AG09309 (cell line): ENCODE measurements at regions not wholly inside any gene's neighbourhood (a gene's known extent, or its start where the extent isn't known, plus 50 kb on each side); places are given as distances from the start of the nearest gene placed in this dataset.

Experiments used
- DNase-seq: peaks from one replicate; pipeline ENCODE4 v3.0.0-alpha.2; 2010; ENCODE audit warnings: low read depth
- H3K4me3 ChIP-seq: 2 replicates; pipeline ENCODE4 v1.5.1; 2011; ENCODE audit warnings: mild to moderate bottlenecking, low read depth, low read length, moderate library complexity; ENCODE audit not compliant: control insufficient read depth
- CTCF ChIP-seq: IDR thresholded peaks from 2 replicates; pipeline ENCODE4 v1.5.1; 2011; ENCODE audit warnings: mild to moderate bottlenecking, low read depth, low read length, inconsistent platforms; ENCODE audit not compliant: insufficient read depth, control insufficient read depth; ENCODE audit errors: missing control alignments

- no peak overlapping the region for H3K4me3 ChIP-seq
- DNase-seq = no peak
- TF ChIP-seq CTCF = no peak
These were observed 53.7 kb upstream of the ADAMTS19 start for GRCh38 chr5:129406440-129406839.
